HEK293T (cell line): ENCODE measurements at regions not wholly inside any gene's neighbourhood (a gene's known extent, or its start where the extent isn't known, plus 50 kb on each side); places are given as distances from the start of the nearest gene placed in this dataset.

ENCODE experiments used
- CTBP1 ChIP-seq: fragments of 450-650 bp; IDR thresholded peaks from 2 replicates; pipeline ENCODE4 v1.6.1; 2016; ENCODE audit warnings: borderline replicate concordance
- ELF4 ChIP-seq: fragments of 450-650 bp; IDR thresholded peaks from 2 replicates; pipeline ENCODE4 v1.6.1; 2017; ENCODE audit warnings: antibody characterized with exemption
- FOXA1 ChIP-seq: fragments of 450-650 bp; IDR thresholded peaks from 2 replicates; pipeline ENCODE4 v1.6.1; 2016; ENCODE audit warnings: mild to moderate bottlenecking
- FOXM1 ChIP-seq: fragments of 450-650 bp; IDR thresholded peaks from 2 replicates; pipeline ENCODE4 v1.6.1; 2017; ENCODE audit warnings: mild to moderate bottlenecking, borderline replicate concordance
- L3MBTL2 ChIP-seq: fragments of 450-650 bp; conservative IDR thresholded peaks from 2 replicates; pipeline ENCODE4 v1.6.1; 2016; ENCODE audit warnings: mild to moderate bottlenecking
- NFRKB ChIP-seq: fragments of 450-650 bp; IDR thresholded peaks from 2 replicates; pipeline ENCODE4 v1.6.1; 2016; ENCODE audit warnings: mild to moderate bottlenecking, moderate library complexity
- SP1 ChIP-seq: fragments of 450-650 bp; IDR thresholded peaks from 2 replicates; pipeline ENCODE4 v1.6.1; 2017
- SUZ12 ChIP-seq: fragments of 450-650 bp; IDR thresholded peaks from 2 replicates; pipeline ENCODE4 v1.6.1; 2016; ENCODE audit warnings: mild to moderate bottlenecking
- TARDBP ChIP-seq: fragments of 450-650 bp; IDR thresholded peaks from 2 replicates; pipeline ENCODE4 v1.6.1; 2016

GRCh38 chr10:131617113-131617858, 283.5 kb upstream of the PPP2R2D start:
- TF ChIP-seq CTBP1 (no peak), TARDBP (no peak), SUZ12 (no peak), FOXM1 (no peak), FOXA1 (no peak), SP1 (no peak), L3MBTL2 (no peak), ELF4 (no peak), NFRKB (no peak)
